Stimulated activated CD4-positive, alpha-beta T cell treated with anti-CD3 and anti-CD28 coated beads, Interleukin-1b, Interleukin-23, amount 100 ng/mL, for 48 hours (primary cell): ENCODE measurements at regions not wholly inside any gene's neighbourhood (a gene's known extent, or its start where the extent isn't known, plus 50 kb on each side); places are given as distances from the start of the nearest gene placed in this dataset.

Experiments used
- DNase-seq: peaks from one replicate; pipeline ENCODE4 v3.0.0-alpha.2; 2020

GRCh38 chr20:59376109-59376841 is 75.9 kb downstream of the EDN3 start:
- no peak for DNase-seq

- DNase-seq: no peak
Measured at GRCh38 chr20:59376998-59377397, 76.6 kb downstream of the EDN3 start.

GRCh38 chr20:59377842-59378241 is 77.4 kb downstream of the EDN3 start:
- no peak for DNase-seq

GRCh38 chr20:59378396-59378795 is 78.0 kb downstream of the EDN3 start:
- DNase-seq: no peak

GRCh38 chr20:59378966-59379365 is 78.6 kb downstream of the EDN3 start:
- DNase-seq: no peak

- no peak for DNase-seq
Measured at GRCh38 chr20:59381689-59382088, 81.3 kb downstream of the EDN3 start.

- no peak for DNase-seq
Measured at GRCh38 chr20:59382157-59382725, 81.8 kb downstream of the EDN3 start.

- DNase-seq: no peak
Measured at GRCh38 chr20:59382907-59383306, 82.5 kb downstream of the EDN3 start.

GRCh38 chr20:59385038-59385437 is 84.6 kb downstream of the EDN3 start:
- no peak for DNase-seq

- DNase-seq: no peak
Measured at GRCh38 chr20:59385480-59385879, 85.1 kb downstream of the EDN3 start.

GRCh38 chr20:59386809-59387208 is 86.4 kb downstream of the EDN3 start:
- DNase-seq: no peak

GRCh38 chr20:59387891-59388290 is 87.5 kb downstream of the EDN3 start:
- no peak for DNase-seq

GRCh38 chr20:59388402-59388801 is 88.0 kb downstream of the EDN3 start:
- DNase-seq: no peak

GRCh38 chr20:59390437-59390836 is 90.0 kb downstream of the EDN3 start:
- DNase-seq: no peak

- DNase-seq: no peak
Measured at GRCh38 chr20:59391975-59392374, 91.6 kb downstream of the EDN3 start.

GRCh38 chr20:59392736-59393135 is 92.3 kb downstream of the EDN3 start:
- DNase-seq: no peak

GRCh38 chr20:59393142-59393541 is 92.7 kb downstream of the EDN3 start:
- DNase-seq: no peak

- no peak for DNase-seq
Measured at GRCh38 chr20:59395729-59396128, 95.3 kb downstream of the EDN3 start.

- no peak for DNase-seq
Measured at GRCh38 chr20:59398537-59399205, 98.3 kb downstream of the EDN3 start.

- no peak for DNase-seq
Measured at GRCh38 chr20:59399426-59400099, 99.2 kb downstream of the EDN3 start.

- peak; percentile 33 for DNase-seq
Measured at GRCh38 chr20:59400708-59401107, 100.3 kb downstream of the EDN3 start.

GRCh38 chr20:59402681-59403080 is 102.3 kb downstream of the EDN3 start:
- no peak for DNase-seq

- DNase-seq: peak; percentile 68
Measured at GRCh38 chr20:59403261-59403961, 103.0 kb downstream of the EDN3 start.
